AG04450 (cell line): ENCODE measurements at regions not wholly inside any gene's neighbourhood (a gene's known extent, or its start where the extent isn't known, plus 50 kb on each side); places are given as distances from the start of the nearest gene placed in this dataset.

Source experiments
- CTCF ChIA-PET: fragments of 300-600, 350-600 bp; formaldehyde crosslinking; extraction: SDS; loops from one replicate; lab custom pipeline; 2022; ENCODE audit warnings: antibody characterized with exemption, inconsistent platforms; lab: Charles Lee
- POLR2A ChIA-PET: fragments of 350-600 bp; formaldehyde crosslinking; extraction: SDS; loops from one replicate; lab custom pipeline; 2021; ENCODE audit warnings: antibody characterized with exemption, inconsistent platforms; lab: Yijun Ruan, JAX
- DNase-seq: peaks from one replicate; pipeline ENCODE4 v3.0.0-alpha.2; 2011; ENCODE audit warnings: low read depth, low spot score
- H3K27ac ChIP-seq: one replicate; pipeline ENCODE4 v1.5.1; 2012; ENCODE audit warnings: low read depth, low read length, control low read depth
- H3K27me3 ChIP-seq: one replicate; pipeline ENCODE4 v1.6.0; 2012; ENCODE audit warnings: low read length; ENCODE audit not compliant: control insufficient read depth, insufficient read depth
- H3K4me3 ChIP-seq: 2 replicates; pipeline ENCODE4 v1.5.1; 2011; ENCODE audit warnings: mild to moderate bottlenecking, low read depth, low read length, control low read depth
- H3K9me3 ChIP-seq: 2 replicates; pipeline ENCODE4 v1.5.1; 2012; ENCODE audit warnings: low read length; ENCODE audit not compliant: control insufficient read depth, insufficient read depth
- TF ChIP-seq, protein P1 (sequence below): IDR thresholded peaks from 2 replicates; pipeline ENCODE4 v1.5.1; 2011; ENCODE audit warnings: low read depth, low read length, control low read depth, inconsistent platforms

DNA sequence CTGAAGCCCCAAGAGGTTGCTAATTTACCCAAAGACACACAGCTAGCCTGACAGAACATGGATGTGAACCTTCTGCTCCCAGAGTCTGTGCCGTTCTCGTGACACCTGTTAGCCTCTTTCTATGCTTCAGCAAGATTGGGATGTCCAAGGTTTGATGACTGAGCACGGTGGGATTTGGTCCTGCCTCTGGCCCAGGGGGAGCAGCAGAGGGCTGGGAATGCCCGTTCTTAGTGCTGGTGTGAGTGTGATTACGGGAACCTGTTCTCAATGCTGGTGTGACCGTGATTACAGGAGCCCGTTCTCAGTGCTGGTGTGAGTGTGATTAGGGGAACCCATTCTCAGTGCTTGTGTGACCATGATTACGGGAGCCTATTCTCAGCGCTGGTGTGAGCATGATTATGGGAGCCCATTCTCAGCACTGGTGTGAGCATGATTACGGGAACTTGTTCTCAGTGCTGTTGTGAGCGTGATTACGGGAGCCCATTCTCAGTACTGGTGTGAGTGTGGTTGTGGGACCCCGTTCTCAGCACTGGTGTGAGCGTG is 67.3 kb upstream of the SNTG2 start:
- TF ChIP-seq, protein P1, sequence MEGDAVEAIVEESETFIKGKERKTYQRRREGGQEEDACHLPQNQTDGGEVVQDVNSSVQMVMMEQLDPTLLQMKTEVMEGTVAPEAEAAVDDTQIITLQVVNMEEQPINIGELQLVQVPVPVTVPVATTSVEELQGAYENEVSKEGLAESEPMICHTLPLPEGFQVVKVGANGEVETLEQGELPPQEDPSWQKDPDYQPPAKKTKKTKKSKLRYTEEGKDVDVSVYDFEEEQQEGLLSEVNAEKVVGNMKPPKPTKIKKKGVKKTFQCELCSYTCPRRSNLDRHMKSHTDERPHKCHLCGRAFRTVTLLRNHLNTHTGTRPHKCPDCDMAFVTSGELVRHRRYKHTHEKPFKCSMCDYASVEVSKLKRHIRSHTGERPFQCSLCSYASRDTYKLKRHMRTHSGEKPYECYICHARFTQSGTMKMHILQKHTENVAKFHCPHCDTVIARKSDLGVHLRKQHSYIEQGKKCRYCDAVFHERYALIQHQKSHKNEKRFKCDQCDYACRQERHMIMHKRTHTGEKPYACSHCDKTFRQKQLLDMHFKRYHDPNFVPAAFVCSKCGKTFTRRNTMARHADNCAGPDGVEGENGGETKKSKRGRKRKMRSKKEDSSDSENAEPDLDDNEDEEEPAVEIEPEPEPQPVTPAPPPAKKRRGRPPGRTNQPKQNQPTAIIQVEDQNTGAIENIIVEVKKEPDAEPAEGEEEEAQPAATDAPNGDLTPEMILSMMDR = no peak
- Histone ChIP-seq H3K4me3 (no peak overlapping the region), H3K27me3 (no peaks in the 10 kb centered on the region), H3K9me3 (peaks cover 53% of the 10 kb centered on the region), H3K27ac (no peak overlapping the region)
- no peak for DNase-seq
- CTCF ChIA-PET = no interaction called here
- POLR2A ChIA-PET = no interaction called here

DNA sequence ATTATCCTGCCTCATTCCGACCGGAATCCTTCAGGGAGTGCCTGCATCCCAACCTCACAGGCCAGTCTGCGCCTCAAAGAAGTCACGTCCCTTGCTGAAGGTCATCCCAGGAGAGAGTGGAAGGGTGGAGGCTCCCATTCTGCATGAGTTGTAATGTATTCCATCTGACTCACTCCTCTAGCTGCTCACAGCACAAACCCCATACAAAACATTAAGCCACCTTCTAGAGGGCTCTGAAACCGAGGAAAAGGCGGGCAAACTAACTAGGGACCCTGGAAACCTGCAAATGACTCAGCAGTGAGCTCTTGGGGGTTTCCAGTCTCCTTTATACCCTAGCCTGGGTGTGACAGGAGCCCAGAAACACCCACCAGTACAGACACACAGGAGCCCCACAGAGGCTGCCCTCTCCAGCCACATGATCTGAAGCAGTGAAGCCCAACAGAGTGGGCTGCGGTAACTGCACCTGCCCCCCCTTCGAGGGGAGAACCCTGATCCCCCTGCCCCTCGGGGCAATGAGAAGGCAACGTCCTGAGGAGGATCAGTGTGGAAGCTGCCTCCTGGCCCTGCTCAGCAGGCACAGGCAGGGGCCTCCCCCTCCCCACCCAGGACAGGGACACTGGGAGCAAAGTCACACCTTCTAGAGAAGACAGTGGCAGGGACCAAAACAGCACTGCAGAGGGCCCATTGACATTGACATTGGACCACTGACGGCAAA is 69.3 kb upstream of the SNTG2 start:
- H3K27ac ChIP-seq = no peak overlapping the region
- CTCF ChIA-PET = no interaction called here

DNA sequence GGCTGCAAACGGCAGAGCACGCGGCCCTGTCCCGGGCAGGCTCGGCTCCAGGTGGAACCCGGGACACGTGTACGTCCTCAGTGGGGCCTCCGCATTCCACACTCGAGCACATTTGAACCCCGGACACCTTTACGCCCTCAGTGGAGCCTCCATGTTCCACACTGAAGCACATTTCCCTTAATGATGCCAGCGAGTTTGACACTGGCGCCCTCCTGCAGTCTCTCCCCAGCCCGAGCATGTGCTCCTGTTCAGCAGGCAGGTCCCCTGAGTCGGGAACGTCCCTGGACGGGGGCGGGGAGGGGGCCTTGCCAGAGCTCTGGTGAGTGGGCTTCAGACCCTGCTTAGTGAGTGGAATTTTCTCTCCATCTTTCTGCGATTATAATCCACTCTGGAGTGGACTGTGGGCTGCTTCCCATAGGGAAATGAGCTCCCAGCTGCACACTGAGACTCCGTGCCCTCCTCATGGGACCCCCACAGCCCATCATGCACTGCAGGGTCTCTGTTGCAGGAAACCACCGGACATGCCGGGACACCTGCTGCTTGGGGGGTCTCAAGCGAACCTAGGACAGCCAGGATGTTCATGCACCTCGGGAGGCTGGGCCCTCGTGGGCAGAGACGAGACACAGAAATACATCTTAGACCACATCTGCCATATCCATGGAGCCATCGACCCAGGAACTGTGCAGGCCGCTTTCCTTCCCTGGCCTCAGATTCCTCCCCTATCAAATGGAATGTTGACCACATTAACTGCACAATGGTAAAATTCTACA is 70.3 kb upstream of the SNTG2 start:
- ChIA-PET CTCF (no interaction called here), POLR2A (no interaction called here)
- Histone ChIP-seq H3K4me3 (no peak overlapping the region), H3K9me3 (peaks cover 55% of the 10 kb centered on the region), H3K27ac (no peak overlapping the region), H3K27me3 (no peaks in the 10 kb centered on the region)
- DNase-seq = no peak
- TF ChIP-seq, protein P1 = no peak

More for the DNA sequence above, 69.3 kb upstream of the SNTG2 start:
- no peak overlapping the region for H3K4me3 ChIP-seq
- no peaks in the 10 kb centered on the region for H3K27me3 ChIP-seq
- peaks cover 54% of the 10 kb centered on the region for H3K9me3 ChIP-seq
- POLR2A ChIA-PET = no interaction called here
- TF ChIP-seq, protein P1 = no peak
- DNase-seq = no peak

DNA sequence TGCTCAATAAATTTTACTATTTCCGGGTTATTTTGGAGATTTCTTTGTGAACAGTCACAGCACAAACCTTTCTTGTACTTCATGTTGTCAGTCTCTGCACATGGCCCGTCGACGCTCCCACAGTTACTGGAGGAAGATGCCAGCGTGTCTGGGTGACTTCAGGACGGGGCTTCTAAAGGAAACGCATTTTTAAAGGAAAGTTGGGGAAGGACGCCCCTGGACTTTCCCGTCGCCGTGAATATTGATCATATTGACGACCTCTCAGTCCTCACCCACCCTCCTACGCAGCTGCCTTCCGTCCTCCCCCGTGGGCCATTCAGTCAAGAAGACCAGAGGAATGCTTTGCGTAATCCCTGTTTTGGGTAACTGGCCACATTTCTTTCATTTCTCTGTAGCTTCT is 71.1 kb upstream of the SNTG2 start:
- Histone ChIP-seq H3K27ac (no peak overlapping the region), H3K9me3 (peaks cover 53% of the 10 kb centered on the region), H3K27me3 (no peaks in the 10 kb centered on the region), H3K4me3 (no peak overlapping the region)
- no peak for DNase-seq
- TF ChIP-seq, protein P1 = no peak
- ChIA-PET CTCF (no interaction called here), POLR2A (no interaction called here)
